Testis (tissue), 2 donors: ENCODE measurements at regions not wholly inside any gene's neighbourhood (a gene's known extent, or its start where the extent isn't known, plus 50 kb on each side); places are given as distances from the start of the nearest gene placed in this dataset.

Source experiments
- DNase-seq: peaks from one replicate; pipeline ENCODE4 v3.0.0-alpha.2; 2019
- H3K27ac ChIP-seq, 2 donors: fragments of 200-600 bp; sonication (generic); one replicate each; pipeline ENCODE4 v1.5.1; 2019
- H3K27me3 ChIP-seq: fragments of 200-600 bp; sonication (generic); one replicate; pipeline ENCODE4 v1.5.1; 2019
- H3K36me3 ChIP-seq: fragments of 200-600 bp; sonication (generic); one replicate; pipeline ENCODE4 v1.5.1; 2017; ENCODE audit warnings: low read depth; ENCODE audit errors: missing control alignments
- H3K4me1 ChIP-seq: fragments of 200-600 bp; sonication (generic); one replicate; pipeline ENCODE4 v1.5.1; 2019
- H3K4me3 ChIP-seq, 2 donors: fragments of 200-600 bp; sonication (generic); one replicate each; pipeline ENCODE4 v1.5.1; 2017 to 2019
- H3K9me3 ChIP-seq: fragments of 200-600 bp; sonication (generic); one replicate; pipeline ENCODE4 v1.5.1; 2017
- CTCF ChIP-seq, 3 experiments: fragments of 450-650 bp in 2 of 3; fragments of 200-600 bp in 1 of 3; sonication (generic) in 1 of 3; IDR thresholded peaks; one replicate each; pipeline ENCODE4 v1.5.1; 2016 to 2019; ENCODE audit warnings: antibody characterized with exemption in 3 of 3, mild to moderate bottlenecking in 2 of 3, moderate library complexity in 1 of 3
- POLR2A ChIP-seq: fragments of 450-650 bp; IDR thresholded peaks from one replicate; pipeline ENCODE4 v1.6.1; 2017; ENCODE audit warnings: antibody characterized with exemption, mild to moderate bottlenecking, moderate library complexity
- WGBS, 2 donors: methylation state at CpG; one replicate each; pipeline ENCODE4 v1.1.5; 2018; 5-methylcytosine and 5-hydroxymethylcytosine counted together
- intact Hi-C: fragments of 100-400 bp; cut with DNase I; formaldehyde crosslinking; loops from one replicate; pipeline ENCODE4 v1.15.1; 2023; ENCODE audit warnings: low total_unique reads

- H3K4me1 ChIP-seq = no peaks in the 10 kb centered on the region
- no peaks in the 10 kb centered on the region for H3K36me3 ChIP-seq
- no peak for DNase-seq
- TF ChIP-seq POLR2A (no peak), CTCF (IDR thresholded peaks at IDR 0.05) (no peak)
- no peak overlapping the region for H3K4me3 ChIP-seq
- intact Hi-C loops = no loop called here
- H3K27ac ChIP-seq = no peak overlapping the region
- H3K9me3 ChIP-seq = no peaks in the 10 kb centered on the region
- WGBS, 2 donors = 72% methylated on average over 8 of the region's 8 CpGs
- no peaks in the 10 kb centered on the region for H3K27me3 ChIP-seq
Measured at GRCh38 chr1:31511848-31512615, 64.3 kb upstream of the TINAGL1 start.

GRCh38 chr1:31514117-31514516 is 62.2 kb upstream of the TINAGL1 start:
- 85% methylated on average over 5 of the region's 5 CpGs; no CpG with 5 or more reads in 1 of the 2 donors for WGBS, 2 donors
- Histone ChIP-seq H3K4me3 (no peak overlapping the region), H3K9me3 (no peaks in the 10 kb centered on the region), H3K27ac (no peak overlapping the region), H3K36me3 (no peaks in the 10 kb centered on the region), H3K27me3 (no peaks in the 10 kb centered on the region), H3K4me1 (no peaks in the 10 kb centered on the region)
- no peak for DNase-seq
- TF ChIP-seq POLR2A (no peak), CTCF (IDR thresholded peaks at IDR 0.05) (no peak)
- intact Hi-C loops = no loop called here

- DNase-seq = no peak
- H3K27ac ChIP-seq = no peak overlapping the region
- WGBS, 2 donors = 69 to 72% methylated on average over 7 of the region's 7 CpGs
Measured at GRCh38 chr1:31515056-31515775, 61.1 kb upstream of the TINAGL1 start.

GRCh38 chr1:31515936-31516335 is 60.4 kb upstream of the TINAGL1 start:
- TF ChIP-seq POLR2A (no peak), CTCF (IDR thresholded peaks at IDR 0.05) (no peak)
- DNase-seq = no peak
- no peak overlapping the region for H3K27ac ChIP-seq
- intact Hi-C loops = no loop called here
- WGBS, 2 donors = 92 to 94% methylated on average over 4 of the region's 4 CpGs
- H3K4me3 ChIP-seq = no peak overlapping the region
- H3K9me3 ChIP-seq = no peaks in the 10 kb centered on the region
- no peaks in the 10 kb centered on the region for H3K4me1 ChIP-seq
- no peaks in the 10 kb centered on the region for H3K27me3 ChIP-seq
- H3K36me3 ChIP-seq = no peaks in the 10 kb centered on the region

More at GRCh38 chr1:31515056-31515775, 61.1 kb upstream of the TINAGL1 start:
- Histone ChIP-seq H3K9me3 (no peaks in the 10 kb centered on the region), H3K27me3 (no peaks in the 10 kb centered on the region), H3K4me3 (no peak overlapping the region), H3K4me1 (no peaks in the 10 kb centered on the region), H3K36me3 (no peaks in the 10 kb centered on the region)
- intact Hi-C loops = no loop called here
- TF ChIP-seq POLR2A = no peak
- TF ChIP-seq CTCF (IDR thresholded peaks at IDR 0.05) = no peak
